ENCODE measurements at regions not wholly inside any gene's neighbourhood (a gene's known extent, or its start where the extent isn't known, plus 50 kb on each side); places are given as distances from the start of the nearest gene placed in this dataset.

DNA sequence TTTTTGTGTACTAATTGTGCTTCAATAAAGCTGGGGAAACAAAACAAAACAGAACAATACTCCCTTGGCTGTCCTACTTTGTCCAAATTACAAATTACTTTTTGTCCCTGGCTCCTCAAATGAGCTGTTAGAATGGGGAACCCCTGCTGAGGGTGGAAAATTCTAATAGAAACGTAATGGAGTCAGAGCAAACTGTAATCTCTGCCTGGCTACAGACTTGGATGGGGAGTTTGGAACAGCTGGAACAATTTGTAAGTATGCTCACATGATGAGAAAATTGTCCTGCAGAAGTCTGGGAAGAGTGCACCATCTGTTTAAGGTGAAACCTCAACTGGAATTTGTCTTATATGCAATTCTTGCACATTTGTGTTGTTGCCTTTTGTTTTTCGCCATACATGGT, 364.4 kb upstream of the CLNK start:
- DNase-seq = no peak

GRCh38 chr4:11042760-11043159, 358.2 kb upstream of the CLNK start:
- DNase-seq = no peak

DNA sequence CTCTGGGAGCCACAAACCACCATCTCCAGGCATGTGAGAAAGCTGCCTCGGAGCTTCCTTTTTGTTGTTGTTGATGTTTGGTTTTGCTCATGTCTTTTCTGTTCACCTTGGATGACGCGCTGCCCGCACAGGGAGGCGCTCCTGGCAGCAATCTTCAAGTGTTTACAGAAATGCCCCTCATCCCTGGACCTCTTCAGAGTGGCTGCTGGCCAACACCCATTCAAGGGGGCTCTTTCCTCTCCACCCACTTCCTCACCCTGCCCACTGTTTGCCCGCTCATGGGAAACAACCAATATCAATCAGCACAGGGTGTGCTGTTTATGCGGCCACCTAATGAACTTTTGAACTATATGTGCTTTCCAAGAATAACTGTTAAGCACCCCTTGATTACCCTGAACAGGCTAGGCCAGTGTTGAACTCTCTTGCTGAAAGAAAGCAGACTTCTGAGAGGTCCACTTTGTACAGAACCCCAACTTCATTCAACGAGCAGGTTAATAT, 355.1 kb upstream of the CLNK start:
- DNase-seq = peak; percentile 12

- no peak for DNase-seq
Measured at GRCh38 chr4:11038926-11039325, 354.4 kb upstream of the CLNK start.

DNA sequence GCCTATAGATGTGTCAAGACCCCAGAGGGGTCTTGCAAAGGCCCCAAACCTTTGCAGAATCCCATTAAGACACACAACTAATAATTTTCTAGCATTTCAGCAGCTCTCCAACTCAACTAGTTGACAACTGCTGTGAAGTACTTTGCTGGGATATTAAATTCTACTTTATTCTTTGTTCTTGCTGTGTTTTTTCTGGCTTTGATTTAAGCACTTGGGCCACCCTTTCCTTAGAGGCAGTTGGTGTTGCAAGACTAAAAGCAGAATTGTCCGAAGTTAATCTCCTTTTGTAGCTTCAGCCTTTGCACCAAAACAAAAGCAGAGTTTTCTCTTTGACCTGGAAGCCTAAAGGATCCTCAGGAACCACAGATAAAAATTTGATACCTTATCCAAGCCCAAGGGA, 353.1 kb upstream of the CLNK start:
- no peak for DNase-seq

DNA sequence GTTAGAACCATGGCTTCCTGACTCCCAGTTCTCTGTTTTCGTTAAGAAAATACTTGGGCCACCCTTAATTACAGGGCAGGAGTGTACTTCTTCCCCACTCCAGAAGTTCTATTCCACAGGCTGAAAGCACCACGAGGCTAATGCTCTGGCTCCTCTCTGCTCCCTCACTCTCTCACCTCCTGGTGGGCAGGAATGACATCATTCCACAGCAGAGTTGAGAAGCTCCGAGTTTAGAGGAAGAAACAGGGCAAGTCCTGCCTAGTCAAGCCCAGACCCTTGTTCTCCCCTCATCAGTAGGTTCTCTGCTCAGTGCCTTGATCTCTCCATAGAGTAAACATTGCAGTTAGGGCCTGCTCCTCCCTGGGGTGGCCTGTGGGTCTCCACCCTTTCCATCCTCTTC, 343.8 kb upstream of the CLNK start:
- DNase-seq = no peak

DNA sequence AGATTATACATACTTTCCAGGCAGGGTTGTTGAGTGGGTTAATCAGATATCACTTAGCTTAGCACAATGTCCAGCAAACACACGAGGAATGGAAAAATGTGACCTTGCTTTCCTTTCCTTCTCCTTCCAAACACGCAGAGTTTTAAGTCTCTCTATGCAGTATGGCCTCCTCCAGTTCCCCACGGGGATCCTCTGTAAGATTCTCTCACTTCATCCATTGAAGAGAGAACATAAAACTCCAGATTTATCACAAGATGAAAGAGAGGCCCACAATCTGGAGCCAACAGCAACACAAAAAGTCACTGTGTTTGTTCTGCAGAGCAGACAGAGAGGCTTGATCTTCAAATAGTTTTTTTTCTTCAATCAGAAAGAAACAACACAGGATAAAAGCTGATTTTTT, 336.8 kb upstream of the CLNK start:
- DNase-seq = no peak

DNA sequence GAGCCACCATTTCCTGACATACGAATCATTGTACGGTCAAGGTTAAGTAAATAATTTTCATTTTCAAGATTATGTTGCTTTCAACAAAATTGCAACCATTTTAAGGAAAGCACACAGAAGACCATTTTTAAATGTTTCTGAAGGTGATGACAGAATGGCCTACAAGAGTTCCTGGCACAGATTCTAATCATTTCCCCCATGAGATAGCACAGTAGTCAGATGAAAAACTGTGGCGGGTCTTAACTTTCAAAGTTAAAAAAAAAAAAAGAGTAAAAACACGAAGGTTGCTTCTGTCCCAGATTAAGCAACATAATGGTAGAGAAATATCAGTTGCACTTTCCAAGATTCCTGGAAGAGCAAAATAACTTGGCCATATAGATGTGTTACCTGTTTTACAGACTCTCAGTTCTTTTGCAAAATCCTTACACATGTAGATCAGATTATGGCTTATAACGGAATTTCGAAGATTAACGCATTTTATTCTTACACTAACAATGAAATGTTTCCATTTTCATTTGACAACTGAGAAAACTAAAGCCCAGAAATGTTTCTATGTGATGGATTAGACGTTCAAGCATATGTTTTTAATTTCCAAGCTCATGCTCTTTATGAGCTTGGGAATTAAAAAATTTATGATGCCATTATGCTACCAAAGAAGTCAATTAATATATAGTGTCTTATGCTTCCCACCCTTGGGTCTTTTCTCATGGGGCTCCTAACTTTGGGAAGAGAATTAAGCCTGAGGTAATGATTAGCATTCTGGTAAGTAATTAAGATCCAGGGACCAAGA, 335.1 kb upstream of the CLNK start:
- no peak for DNase-seq

DNA sequence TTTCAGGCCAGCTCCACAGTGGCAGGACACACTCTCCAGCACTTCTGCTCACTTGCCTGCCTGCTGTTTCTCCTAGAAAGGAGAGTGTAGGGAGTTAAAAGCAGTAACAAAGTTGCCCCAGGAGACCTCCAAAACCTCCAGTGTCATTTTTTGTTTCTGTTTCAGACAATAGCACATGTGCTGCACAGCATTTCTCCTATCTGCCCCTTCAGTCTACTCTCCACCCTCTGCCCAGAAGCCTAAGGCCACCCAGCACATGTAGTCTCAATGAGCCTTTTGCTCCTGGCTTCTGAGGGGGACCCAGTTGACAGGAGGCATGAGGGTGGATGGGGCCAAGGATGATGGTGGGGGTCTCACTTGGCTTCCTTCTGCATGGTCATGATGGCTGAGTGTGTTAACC, 329.6 kb upstream of the CLNK start:
- no peak for DNase-seq

DNA sequence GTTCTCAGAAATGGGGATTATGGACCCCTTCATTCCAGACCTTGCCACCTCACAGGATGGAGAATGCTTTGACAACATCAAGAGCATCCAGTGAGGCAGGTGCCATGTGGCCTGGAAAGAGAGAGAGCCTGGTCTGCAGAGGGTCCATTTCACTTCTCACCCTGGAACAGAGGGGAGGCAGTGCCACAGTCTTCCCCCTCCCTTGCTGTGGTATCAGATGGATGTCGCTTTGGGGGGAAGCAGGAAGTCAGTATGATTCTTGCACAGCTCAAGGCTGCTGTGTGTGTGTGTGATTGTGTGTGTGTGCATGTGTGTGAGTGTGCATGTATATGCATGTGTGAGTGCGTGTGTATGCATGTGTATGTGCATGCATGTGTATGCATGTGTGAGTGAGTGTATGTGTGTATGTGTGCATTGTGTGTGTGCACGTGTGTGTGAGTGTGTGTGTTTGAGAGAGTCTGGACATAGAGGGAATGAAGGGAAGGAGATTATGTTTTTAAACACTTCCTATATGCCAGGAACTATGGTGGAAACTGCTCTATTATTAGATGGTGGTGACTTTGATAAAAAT, 328.6 kb upstream of the CLNK start:
- DNase-seq = no peak

- DNase-seq = no peak
Measured at GRCh38 chr4:11011249-11011648, 326.7 kb upstream of the CLNK start.

- no peak for DNase-seq
Measured at GRCh38 chr4:11010624-11011023, 326.1 kb upstream of the CLNK start.

- no peak for DNase-seq
Measured at GRCh38 chr4:11009281-11009680, 324.7 kb upstream of the CLNK start.

- DNase-seq = no peak
Measured at GRCh38 chr4:11005300-11005699, 320.7 kb upstream of the CLNK start.

GRCh38 chr4:11004818-11005217, 320.2 kb upstream of the CLNK start:
- no peak for DNase-seq

- no peak for DNase-seq
Measured at GRCh38 chr4:11002961-11003360, 318.4 kb upstream of the CLNK start.

GRCh38 chr4:10998846-10999245, 314.3 kb upstream of the CLNK start:
- DNase-seq = no peak

GRCh38 chr4:10984815-10985214, 300.2 kb upstream of the CLNK start:
- no peak for DNase-seq

DNA sequence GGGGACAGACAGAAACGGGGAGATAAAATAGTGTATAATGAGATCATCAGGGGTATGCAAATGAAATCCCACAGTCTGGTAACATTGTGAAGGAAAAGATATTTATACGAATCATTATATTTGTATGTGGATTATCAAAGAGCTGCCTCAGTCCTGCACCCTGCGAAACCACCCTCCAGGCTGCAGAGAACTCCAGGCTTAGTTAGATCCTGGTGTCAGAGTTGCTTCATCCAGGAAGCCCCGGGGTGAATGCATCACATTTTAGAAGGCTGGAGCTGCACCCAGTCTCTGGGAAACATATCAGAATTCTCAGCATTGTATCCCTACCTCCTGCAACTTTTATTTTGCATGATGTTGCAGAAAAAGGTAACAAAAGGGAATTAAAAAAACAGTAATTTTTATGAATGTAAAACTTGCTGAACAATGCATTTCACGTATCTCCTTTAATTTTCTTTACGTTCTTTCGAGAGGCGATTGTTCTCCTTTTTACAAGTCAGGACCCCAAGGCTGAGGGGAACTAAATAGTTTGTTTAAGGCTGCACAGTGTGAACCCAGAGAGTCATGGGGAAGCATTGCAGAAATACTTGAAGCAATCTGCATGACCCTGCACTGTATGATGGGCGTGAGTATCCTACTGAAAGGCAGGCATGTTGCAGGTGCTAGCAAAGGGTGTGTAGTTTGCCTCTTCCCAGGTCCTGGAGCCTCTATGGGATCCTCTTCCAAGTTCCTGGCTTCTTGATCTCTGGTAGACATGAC, 299.5 kb upstream of the CLNK start:
- DNase-seq = no peak

GRCh38 chr4:10983268-10983667, 298.7 kb upstream of the CLNK start:
- DNase-seq = no peak

- no peak for DNase-seq
Measured at GRCh38 chr4:10982305-10982704, 297.7 kb upstream of the CLNK start.

DNA sequence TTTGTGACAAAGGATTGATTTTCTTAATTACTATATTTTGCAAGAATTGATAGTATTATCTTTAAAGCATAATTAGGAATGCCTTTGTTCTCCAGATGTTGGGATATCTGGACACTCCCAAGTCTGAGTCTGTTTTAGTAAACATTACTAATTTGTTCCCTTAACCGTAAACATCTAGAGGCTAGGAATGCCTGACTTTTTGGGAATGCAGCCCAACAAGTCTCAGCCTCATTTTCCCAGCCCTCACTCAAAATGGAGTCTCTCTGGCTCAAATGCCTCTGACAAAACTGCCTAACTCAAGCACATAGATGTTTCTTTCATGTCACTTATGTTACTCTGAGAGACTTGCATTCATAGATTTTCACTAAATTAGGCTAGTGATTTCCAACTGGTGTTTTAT, 297.0 kb upstream of the CLNK start:
- no peak for DNase-seq

DNA sequence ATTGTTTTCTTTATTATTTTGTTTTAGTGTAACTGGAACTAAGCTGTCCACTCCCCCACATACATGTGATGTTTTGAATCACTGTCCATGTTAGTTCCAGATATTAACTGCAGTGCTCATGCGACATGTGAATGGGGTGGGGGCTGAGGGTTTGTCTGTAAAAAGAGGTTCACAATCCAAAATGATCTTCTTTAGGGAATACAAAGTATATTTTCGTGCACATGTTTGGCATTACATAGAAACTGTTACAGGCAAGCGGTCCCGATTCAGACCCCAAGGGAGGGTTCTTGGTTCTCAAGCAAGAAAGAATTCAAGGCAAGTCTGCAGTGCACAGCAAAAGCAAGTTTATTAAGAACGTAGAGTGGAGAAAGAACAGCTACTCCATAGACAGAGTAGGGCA, 296.5 kb upstream of the CLNK start:
- DNase-seq = no peak

GRCh38 chr4:10979032-10979431, 294.5 kb upstream of the CLNK start:
- no peak for DNase-seq

Data from NCI-H1092 (cell line).